ENCODE measurements at regions not wholly inside any gene's neighbourhood (a gene's known extent, or its start where the extent isn't known, plus 50 kb on each side); places are given as distances from the start of the nearest gene placed in this dataset.
A peak's percentile ranks its signal among the peaks of the same experiment; 100 is the strongest.

- H3K4me1 ChIP-seq (ENCODE audit: control insufficient read depth, low read length): no peaks in the 10 kb centered on the region
These were observed 51.1 kb downstream of the DOP1B start for GRCh38 chr21:36207577-36208320.

DNA sequence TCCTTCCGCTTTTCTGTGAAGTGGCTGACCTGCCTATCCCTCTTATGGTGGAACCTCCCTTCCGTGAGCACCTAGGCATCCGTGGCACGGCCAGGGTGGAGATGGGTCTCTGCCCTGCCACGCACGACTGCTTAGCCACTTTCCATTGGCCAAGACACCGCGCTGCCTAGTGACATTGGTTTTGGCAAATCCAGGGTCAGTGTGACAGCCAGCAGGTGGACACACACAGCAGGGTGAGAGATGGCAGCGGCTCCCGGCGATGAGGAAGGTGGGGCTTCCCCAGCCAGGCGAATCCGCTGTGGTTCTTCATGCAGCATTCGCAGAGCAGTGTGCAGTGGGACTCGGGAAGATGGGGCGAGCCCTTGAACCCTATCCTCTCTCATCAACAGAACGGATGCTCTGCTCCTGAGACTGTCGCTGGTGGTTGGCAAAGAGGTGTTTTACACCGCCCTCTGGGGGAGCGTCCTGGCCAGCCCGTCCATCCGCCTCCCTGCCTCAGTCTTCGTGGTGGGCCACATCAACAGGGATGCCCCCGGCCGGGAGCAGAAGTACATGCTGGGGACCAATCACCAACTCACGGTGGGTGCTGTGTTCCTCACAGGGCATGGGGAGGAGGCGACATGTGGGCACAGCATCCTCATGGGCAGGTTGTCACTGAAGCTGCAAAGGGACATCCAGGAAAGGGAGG, 51.8 kb downstream of the DOP1B start:
- Histone ChIP-seq H3K79me2 (ENCODE audit: control insufficient read depth, low read length) (no peaks in the 10 kb centered on the region), H3K36me3 (ENCODE audit: control insufficient read depth, low read length) (no peaks in the 10 kb centered on the region), H3K27ac (ENCODE audit: low read depth, low read length) (no peak overlapping the region), H3K4me3 (ENCODE audit: low read length) (no peak overlapping the region), H3K27me3 (ENCODE audit: control insufficient read depth, low read length) (no peaks in the 10 kb centered on the region), H3K4me2 (ENCODE audit: low read length) (no peak overlapping the region), H4K20me1 (ENCODE audit: control insufficient read depth, insufficient read depth, low read depth, low read length) (no peaks in the 10 kb centered on the region), H3K4me1 (ENCODE audit: control insufficient read depth, low read length) (no peaks in the 10 kb centered on the region), H3F3A (ENCODE audit: control insufficient read depth, insufficient read depth) (no peaks in the 10 kb centered on the region), H3K9me3 (ENCODE audit: control insufficient read depth, insufficient read depth, low read length) (no peaks in the 10 kb centered on the region), H3K9me2 (replicated peaks; ENCODE audit: control insufficient read depth, low read length) (no peaks in the 10 kb centered on the region)
- TF ChIP-seq CTCF (IDR thresholded peaks at IDR 0.05; ENCODE audit: low read depth, low read length, poor library complexity, severe bottlenecking) (no peak), EZH2phosphoT487 (IDR thresholded peaks at IDR 0.05; ENCODE audit: borderline replicate concordance, low read length) (no peak)

More at GRCh38 chr21:36207577-36208320, 51.1 kb downstream of the DOP1B start:
- Histone ChIP-seq H3K4me3 (ENCODE audit: low read length) (no peak overlapping the region), H4K20me1 (ENCODE audit: control insufficient read depth, insufficient read depth, low read depth, low read length) (no peaks in the 10 kb centered on the region), H3K27ac (ENCODE audit: low read depth, low read length) (no peak overlapping the region), H3K4me2 (ENCODE audit: low read length) (no peak overlapping the region), H3F3A (ENCODE audit: control insufficient read depth, insufficient read depth) (no peaks in the 10 kb centered on the region), H3K79me2 (ENCODE audit: control insufficient read depth, low read length) (no peaks in the 10 kb centered on the region), H3K9me2 (replicated peaks; ENCODE audit: control insufficient read depth, low read length) (no peaks in the 10 kb centered on the region), H3K36me3 (ENCODE audit: control insufficient read depth, low read length) (no peaks in the 10 kb centered on the region), H3K9me3 (ENCODE audit: control insufficient read depth, insufficient read depth, low read length) (no peaks in the 10 kb centered on the region), H3K27me3 (ENCODE audit: control insufficient read depth, low read length) (no peaks in the 10 kb centered on the region)
- TF ChIP-seq EZH2phosphoT487 (IDR thresholded peaks at IDR 0.05; ENCODE audit: borderline replicate concordance, low read length) (no peak), CTCF (IDR thresholded peaks at IDR 0.05; ENCODE audit: low read depth, low read length, poor library complexity, severe bottlenecking) (no peak)

DNA sequence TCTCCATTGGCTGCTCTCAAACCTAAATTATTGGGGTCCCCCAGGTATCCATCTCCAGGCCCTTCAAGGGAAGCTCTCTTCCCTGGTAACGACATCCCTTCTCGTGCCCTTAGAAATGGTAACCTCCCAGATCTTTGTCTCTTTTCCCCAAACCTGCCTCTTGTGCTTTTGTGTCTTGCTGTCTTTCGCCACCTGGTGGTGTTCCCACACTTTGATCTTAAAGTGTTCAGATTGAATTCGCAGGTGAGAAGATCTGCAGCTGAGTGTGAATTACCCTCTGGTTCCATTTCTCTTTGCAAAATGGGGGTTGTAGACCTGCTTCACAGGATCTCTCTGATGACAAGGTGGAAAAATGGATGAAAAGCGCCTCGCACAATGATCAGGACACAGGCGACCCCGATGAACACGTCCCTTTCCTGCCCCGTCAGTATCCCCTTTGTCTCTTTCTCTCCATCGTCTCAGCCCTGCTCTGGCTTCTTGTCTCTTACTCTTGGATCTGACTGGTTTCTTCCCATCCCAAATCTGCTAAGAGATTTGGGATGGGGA, 53.1 kb downstream of the DOP1B start:
- no peaks in the 10 kb centered on the region for H3K9me3 ChIP-seq (ENCODE audit: control insufficient read depth, insufficient read depth, low read length)
- no peak for TF ChIP-seq EZH2phosphoT487 (IDR thresholded peaks at IDR 0.05; ENCODE audit: borderline replicate concordance, low read length)
- peak; percentile 66 for TF ChIP-seq CTCF (IDR thresholded peaks at IDR 0.05; ENCODE audit: low read depth, low read length, poor library complexity, severe bottlenecking)
- no peaks in the 10 kb centered on the region for H3K4me1 ChIP-seq (ENCODE audit: control insufficient read depth, low read length)
- H3F3A ChIP-seq (ENCODE audit: control insufficient read depth, insufficient read depth): no peaks in the 10 kb centered on the region
- H3K4me2 ChIP-seq (ENCODE audit: low read length): no peak overlapping the region
- H3K27ac ChIP-seq (ENCODE audit: low read depth, low read length): no peak overlapping the region
- no peaks in the 10 kb centered on the region for H4K20me1 ChIP-seq (ENCODE audit: control insufficient read depth, insufficient read depth, low read depth, low read length)
- no peaks in the 10 kb centered on the region for H3K9me2 ChIP-seq (replicated peaks; ENCODE audit: control insufficient read depth, low read length)
- no peaks in the 10 kb centered on the region for H3K79me2 ChIP-seq (ENCODE audit: control insufficient read depth, low read length)
- H3K36me3 ChIP-seq (ENCODE audit: control insufficient read depth, low read length): no peaks in the 10 kb centered on the region
- H3K4me3 ChIP-seq (ENCODE audit: low read length): no peak overlapping the region
- no peaks in the 10 kb centered on the region for H3K27me3 ChIP-seq (ENCODE audit: control insufficient read depth, low read length)
